Nucleus accumbens (tissue), 56 donors: ENCODE measurements at regions not wholly inside any gene's neighbourhood (a gene's known extent, or its start where the extent isn't known, plus 50 kb on each side); places are given as distances from the start of the nearest gene placed in this dataset.
"Not testable (repeated sequence)": the region's sequence is repeated elsewhere in the genome, so short reads cannot be mapped to it uniquely, and the experiment has no call there.

Source experiments
- DNase-seq, 56 donors: peaks; one replicate each; lab custom pipeline; 2025; lab: John Stamatoyannopoulos, UW

GRCh38 chr5:152185547-152186245 lies 219.4 kb downstream of the NMUR2 start:
- no peak for DNase-seq

DNA sequence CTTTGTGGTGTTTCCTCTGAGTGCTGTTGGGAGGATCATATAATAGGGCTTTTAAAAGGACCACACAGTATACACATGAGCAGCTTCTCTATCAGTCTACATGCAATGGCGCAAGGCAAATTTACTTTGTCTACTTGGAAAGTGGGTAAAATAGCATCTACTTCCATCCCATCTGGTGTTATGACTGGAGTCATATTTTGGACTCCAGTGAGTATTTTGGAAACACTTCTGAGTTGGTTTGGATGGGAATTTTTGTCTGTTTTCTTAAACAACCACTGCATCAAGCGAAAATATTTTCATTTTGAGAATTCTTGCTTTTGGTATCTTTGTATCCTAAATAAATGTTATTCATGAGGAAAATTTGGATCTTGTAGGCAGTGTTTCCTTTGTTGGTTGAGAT lies 220.8 kb downstream of the NMUR2 start:
- DNase-seq: no peak

DNA sequence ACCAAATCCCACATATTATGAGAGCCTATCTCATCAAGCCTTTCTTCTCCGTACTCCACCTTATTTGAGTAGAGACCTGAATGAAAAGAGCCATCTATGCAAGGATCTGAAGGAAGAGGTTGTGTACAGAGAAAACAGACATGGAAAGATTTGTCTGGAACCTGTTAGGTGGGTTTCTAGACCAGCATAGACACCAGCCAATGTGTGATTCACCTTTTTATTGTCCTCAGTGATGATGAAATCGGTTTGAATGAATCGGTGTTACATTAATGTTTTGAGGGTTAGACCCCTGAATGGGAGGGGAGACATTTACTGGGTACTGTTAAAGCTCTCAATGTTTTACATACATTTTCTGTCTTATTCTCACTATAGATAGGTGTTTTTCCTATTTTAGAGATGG lies 223.6 kb downstream of the NMUR2 start:
- DNase-seq: no peak

- DNase-seq: no peak
Observed at GRCh38 chr5:152178350-152178699, 226.8 kb downstream of the NMUR2 start.

DNA sequence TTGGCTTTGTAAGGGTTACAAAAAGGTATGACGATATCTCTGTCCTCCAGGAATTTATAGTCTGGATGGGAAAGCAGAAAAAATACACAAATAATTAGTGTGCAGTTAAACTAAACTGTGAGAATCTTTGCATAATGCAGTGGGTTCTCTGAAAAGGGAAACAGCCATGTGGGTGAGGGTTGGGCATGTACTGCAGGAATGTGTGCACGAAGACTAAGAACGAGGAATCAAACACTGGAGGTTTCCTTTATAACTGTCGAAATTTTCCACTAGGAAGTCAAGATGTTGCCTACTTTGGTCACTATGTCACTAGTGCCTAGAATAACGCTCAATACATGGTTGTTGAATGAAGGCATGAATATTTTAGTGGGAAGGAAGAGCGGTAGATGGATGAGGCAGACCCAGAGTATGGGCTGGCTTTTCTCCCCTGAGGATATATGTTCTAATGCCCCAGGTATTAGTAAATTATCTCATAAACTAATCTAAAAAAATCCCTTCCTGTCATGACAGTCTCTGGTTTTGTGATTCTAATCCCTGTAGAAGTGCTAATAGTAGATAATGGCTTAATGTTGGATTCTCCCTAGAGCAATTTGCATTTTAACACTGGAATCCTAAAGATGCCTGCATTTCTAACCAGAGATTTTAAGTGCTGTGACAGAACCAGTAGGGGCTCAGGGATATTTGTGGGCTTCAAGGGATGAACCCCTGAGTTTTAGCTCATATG lies 227.3 kb downstream of the NMUR2 start:
- no peak for DNase-seq

- no peak for DNase-seq
Observed at GRCh38 chr5:152171888-152172287, 233.2 kb downstream of the NMUR2 start.

DNA sequence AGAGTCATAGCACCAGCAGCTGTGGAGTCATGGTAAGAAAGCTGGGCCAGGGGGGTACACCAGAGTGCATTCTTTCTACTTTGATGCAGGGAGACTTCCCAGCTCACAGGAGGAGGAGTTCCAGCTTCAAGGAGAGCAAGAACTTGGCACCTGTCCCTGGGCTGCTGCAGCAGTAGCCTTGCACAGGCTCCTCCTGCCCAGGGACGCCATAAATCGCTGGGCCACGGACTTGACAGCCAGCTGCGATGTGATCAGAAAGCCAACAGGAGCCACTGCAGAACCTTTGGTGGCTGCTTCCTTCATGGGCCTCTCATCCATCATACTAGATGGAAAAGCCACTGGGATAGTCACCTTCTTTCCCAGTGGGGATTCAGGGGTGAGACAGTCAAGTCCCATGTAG lies 234.7 kb downstream of the NMUR2 start:
- DNase-seq: peak in 3 of 56 donors; percentile 0 to 11 (median 1)

- no peak for DNase-seq
Observed at GRCh38 chr5:152164860-152165259, 240.2 kb upstream of the GLRA1 start.

- DNase-seq: not testable (repeated sequence)
Observed at GRCh38 chr5:152159894-152160293, 235.2 kb upstream of the GLRA1 start.

GRCh38 chr5:152154452-152154851 lies 229.8 kb upstream of the GLRA1 start:
- DNase-seq: not testable (repeated sequence)

GRCh38 chr5:152151940-152152339 lies 227.3 kb upstream of the GLRA1 start:
- no peak for DNase-seq

DNA sequence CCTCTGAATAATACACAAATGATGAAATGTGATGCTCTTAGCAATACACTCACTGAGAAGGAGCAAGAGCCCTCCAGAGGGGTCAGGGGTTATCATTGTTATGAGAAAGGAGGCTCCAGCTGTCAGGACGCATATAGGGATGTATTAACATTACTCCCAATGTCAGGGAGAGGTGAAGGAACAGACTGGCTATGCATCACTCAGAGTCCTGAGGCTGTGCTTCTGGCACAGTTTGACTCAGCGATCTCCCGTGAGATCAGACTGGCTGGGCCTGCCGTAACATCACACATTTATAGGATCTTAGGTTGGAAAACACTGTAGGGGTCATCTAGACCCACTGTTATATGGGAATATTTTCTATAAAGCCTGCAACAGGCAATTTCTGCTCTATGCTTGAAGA lies 226.5 kb upstream of the GLRA1 start:
- no peak for DNase-seq

- DNase-seq: no peak
Observed at GRCh38 chr5:152147286-152147685, 222.6 kb upstream of the GLRA1 start.

DNA sequence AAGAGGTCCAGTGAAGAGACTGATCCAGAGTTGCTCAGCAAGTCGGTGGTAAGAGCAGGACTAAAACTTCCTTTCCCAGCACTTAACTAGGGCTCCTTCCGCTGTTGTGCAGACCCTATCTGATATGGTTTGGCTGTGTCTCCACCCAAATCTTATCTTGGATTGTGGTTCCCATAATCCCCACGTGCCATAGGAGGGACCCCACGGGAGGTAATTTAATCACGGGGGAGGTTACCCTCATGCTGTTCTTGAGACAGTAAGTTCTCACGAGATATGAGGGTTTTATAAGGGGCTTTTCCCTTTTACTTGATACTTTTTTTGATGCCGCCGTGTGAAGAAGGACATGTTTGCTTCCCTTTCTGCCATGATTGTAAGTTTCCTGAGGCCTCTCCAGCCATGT lies 221.9 kb upstream of the GLRA1 start:
- no peak for DNase-seq

GRCh38 chr5:152144556-152144955 lies 219.9 kb upstream of the GLRA1 start:
- no peak for DNase-seq

- no peak for DNase-seq
Observed at GRCh38 chr5:152144030-152144429, 219.4 kb upstream of the GLRA1 start.

GRCh38 chr5:152142840-152143469 lies 218.3 kb upstream of the GLRA1 start:
- DNase-seq: peak in 43 of 56 donors; percentile 1 to 71 (median 10)

- DNase-seq: no peak
Observed at GRCh38 chr5:152140347-152140746, 215.7 kb upstream of the GLRA1 start.

- no peak for DNase-seq
Observed at GRCh38 chr5:152137063-152137462, 212.4 kb upstream of the GLRA1 start.

GRCh38 chr5:152136321-152136720 lies 211.7 kb upstream of the GLRA1 start:
- DNase-seq: no peak

DNA sequence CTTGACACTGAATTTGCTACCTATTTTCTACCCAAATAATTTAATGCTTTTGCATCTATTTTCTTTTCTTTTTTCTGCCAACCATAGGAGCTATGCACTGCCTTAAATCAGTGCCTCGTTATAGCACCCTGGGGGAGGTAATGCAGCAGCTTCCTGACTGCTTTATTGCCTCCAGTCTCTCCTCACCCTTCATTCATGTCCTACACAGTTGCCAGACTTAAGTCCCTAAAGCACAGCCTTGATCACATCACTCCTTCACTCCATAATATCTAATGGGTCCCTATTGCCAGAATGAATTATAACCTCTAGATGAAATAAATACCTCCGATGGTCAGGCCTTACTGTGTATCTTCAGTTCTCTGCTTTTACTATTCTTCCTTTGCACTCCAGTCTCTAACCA lies 211.2 kb upstream of the GLRA1 start:
- no peak for DNase-seq

GRCh38 chr5:152125661-152126205 lies 201.1 kb upstream of the GLRA1 start:
- DNase-seq: no peak
